H1 (cell line): ENCODE measurements at regions not wholly inside any gene's neighbourhood (a gene's known extent, or its start where the extent isn't known, plus 50 kb on each side); places are given as distances from the start of the nearest gene placed in this dataset.

ENCODE experiments used
- CTCF ChIA-PET: fragments of 300-600 bp; sonication (Branson Sonifier 250); formaldehyde crosslinking; loops from one replicate; lab custom pipeline; 2021; ENCODE audit not compliant: partially characterized antibody; lab: Charles Lee
- POLR2A ChIA-PET: fragments of 300-600 bp; sonication (Branson Sonifier 250); formaldehyde crosslinking; loops from one replicate; lab custom pipeline; 2021; ENCODE audit warnings: inconsistent platforms; ENCODE audit not compliant: partially characterized antibody; lab: Charles Lee
- DNase-seq, 2 experiments: peaks; one replicate each; pipeline versions ENCODE4 v3.0.0 to v3.0.0-alpha.2; 2010 to 2022; ENCODE audit warnings: low spot score in 2 of 2, low read depth in 1 of 2, mixed read lengths in 1 of 2
- FAIRE-seq: peaks from 2 replicates; lab custom pipeline; 2011; peaks lifted over from hg19 to GRCh38; lab: Jason Lieb, UNC
- H2AFZ ChIP-seq: 2 replicates; pipeline ENCODE4 v1.8.1; 2012; ENCODE audit warnings: low read length, inconsistent platforms
- H2AK5ac ChIP-seq: 2 replicates; pipeline ENCODE4 v1.6.1; 2013; ENCODE audit warnings: low read depth, low read length
- H2BK120ac ChIP-seq: replicated peaks from 2 replicates; pipeline ENCODE3; 2013; ENCODE audit warnings: low read depth, low read length, inconsistent platforms
- H2BK12ac ChIP-seq: 2 replicates; pipeline ENCODE4 v1.6.1; 2013; ENCODE audit warnings: low read depth, low read length
- H2BK15ac ChIP-seq: 2 replicates; pipeline ENCODE4 v1.6.1; 2013; ENCODE audit warnings: low read length
- H2BK20ac ChIP-seq: 2 replicates; pipeline ENCODE4 v1.6.1; 2013; ENCODE audit warnings: low read length
- H2BK5ac ChIP-seq: 2 replicates; pipeline ENCODE4 v1.6.1; 2013; ENCODE audit warnings: low read depth, low read length
- H3K14ac ChIP-seq: 2 replicates; pipeline ENCODE4 v1.6.1; 2013; ENCODE audit warnings: inconsistent platforms; ENCODE audit not compliant: insufficient read length
- H3K18ac ChIP-seq: 2 replicates; pipeline ENCODE4 v1.6.1; 2013; ENCODE audit warnings: low read length; ENCODE audit errors: extremely low read depth
- H3K23ac ChIP-seq: 2 replicates; pipeline ENCODE4 v1.6.1; 2013; ENCODE audit warnings: inconsistent platforms; ENCODE audit not compliant: insufficient read length
- H3K23me2 ChIP-seq: 2 replicates; pipeline ENCODE4 v1.6.1; 2013; ENCODE audit warnings: low read depth, low read length
- H3K27ac ChIP-seq: 2 replicates; pipeline ENCODE4 v1.6.1; 2011; ENCODE audit warnings: low read depth, low read length, inconsistent platforms
- H3K27me3 ChIP-seq, 4 experiments: replicated peaks in 1 of 4; 1 replicate in 1 of 4; 2 replicates in 3 of 4; pipeline versions ENCODE4 v1.6.1 to v1.8.1; 2011 to 2013; ENCODE audit warnings: low read length in 3 of 4, mild to moderate bottlenecking in 3 of 4, inconsistent platforms in 2 of 4, mixed read lengths in 2 of 4, moderate library complexity in 1 of 4; ENCODE audit not compliant: control insufficient read depth in 3 of 4, insufficient read depth in 3 of 4; ENCODE audit errors: extremely low read depth in 1 of 4
- H3K36me3 ChIP-seq, 4 experiments: 2 replicates each; pipeline versions ENCODE4 v1.6.1 to v1.8.1; 2011 to 2013; ENCODE audit warnings: mild to moderate bottlenecking in 4 of 4, low read length in 3 of 4, moderate library complexity in 2 of 4, control low read depth in 1 of 4, inconsistent platforms in 1 of 4; ENCODE audit not compliant: insufficient read depth in 4 of 4, control insufficient read depth in 2 of 4
- H3K4ac ChIP-seq: replicated peaks from 2 replicates; pipeline ENCODE3; 2013; ENCODE audit warnings: low read length, low read depth, mixed read lengths, inconsistent platforms; ENCODE audit not compliant: insufficient read length
- H3K4me1 ChIP-seq, 4 experiments: replicated peaks in 1 of 4; 1 replicate in 1 of 4; 2 replicates in 3 of 4; pipeline versions ENCODE4 v1.6.1 to v1.8.1; 2011 to 2013; ENCODE audit warnings: low read length in 3 of 4, inconsistent platforms in 2 of 4, mixed read lengths in 1 of 4; ENCODE audit not compliant: insufficient read depth in 4 of 4, control insufficient read depth in 3 of 4
- H3K4me2 ChIP-seq, 2 experiments: 2 replicates each; pipeline versions ENCODE4 v1.6.1 to v1.8.1; 2011 to 2013; ENCODE audit warnings: low read depth in 2 of 2, low read length in 2 of 2, control low read depth in 1 of 2, inconsistent platforms in 1 of 2, mild to moderate bottlenecking in 1 of 2; ENCODE audit not compliant: insufficient read depth in 1 of 2
- H3K4me3 ChIP-seq, 4 experiments: fragments of 200-600, 300-600 bp in 1 of 4; sonication (generic), shearing (Covaris generic), sonication (Bioruptor Twin) in 1 of 4; 2 replicates each; pipeline versions ENCODE4 v1.5.1 to v1.8.1; 2011 to 2016; ENCODE audit warnings: low read length in 4 of 4, low read depth in 3 of 4, control low read depth in 2 of 4, inconsistent platforms in 2 of 4, mild to moderate bottlenecking in 2 of 4, mixed read lengths in 1 of 4, moderate library complexity in 1 of 4; ENCODE audit not compliant: insufficient read depth in 2 of 4; ENCODE audit errors: extremely low read depth in 1 of 4
- H3K56ac ChIP-seq: replicated peaks from 2 replicates; pipeline ENCODE3; 2013; ENCODE audit warnings: low read depth, mild to moderate bottlenecking, mixed read lengths, low read length, inconsistent platforms; ENCODE audit not compliant: insufficient read length
- H3K79me1 ChIP-seq: 2 replicates; pipeline ENCODE4 v1.6.1; 2013; ENCODE audit warnings: low read depth, low read length, control low read depth
- H3K79me2 ChIP-seq, 2 experiments: 2 replicates each; pipeline versions ENCODE4 v1.6.1 to v1.8.1; 2012 to 2013; ENCODE audit warnings: low read length in 2 of 2, mild to moderate bottlenecking in 2 of 2, inconsistent platforms in 1 of 2; ENCODE audit not compliant: insufficient read depth in 2 of 2, control insufficient read depth in 1 of 2
- H3K9ac ChIP-seq, 4 experiments: replicated peaks in 1 of 4; 1 replicate in 1 of 4; 2 replicates in 3 of 4; pipeline versions ENCODE4 v1.6.1 to v1.8.1; 2011 to 2013; ENCODE audit warnings: low read depth in 3 of 4, low read length in 3 of 4, control low read depth in 2 of 4, mild to moderate bottlenecking in 2 of 4, moderate library complexity in 2 of 4, inconsistent platforms in 1 of 4; ENCODE audit errors: extremely low read depth in 1 of 4
- H3K9me3 ChIP-seq, 2 experiments: 2 replicates each; pipeline versions ENCODE4 v1.6.1 to v1.8.1; 2012 to 2013; ENCODE audit warnings: mild to moderate bottlenecking in 2 of 2, moderate library complexity in 2 of 2, control low read depth in 1 of 2, inconsistent platforms in 1 of 2, low read depth in 1 of 2, low read length in 1 of 2, mixed read lengths in 1 of 2; ENCODE audit not compliant: insufficient read depth in 2 of 2
- H4K20me1 ChIP-seq, 2 experiments: replicated peaks in 1 of 2; 2 replicates each; pipeline versions ENCODE3 to v1.8.1; 2011 to 2013; ENCODE audit warnings: inconsistent platforms in 2 of 2, low read length in 2 of 2, mild to moderate bottlenecking in 1 of 2; ENCODE audit not compliant: insufficient read depth in 2 of 2, control insufficient read depth in 1 of 2
- H4K5ac ChIP-seq: 2 replicates; pipeline ENCODE4 v1.6.1; 2013; ENCODE audit warnings: low read length, low read depth, mixed read lengths, inconsistent platforms; ENCODE audit not compliant: insufficient read length
- H4K8ac ChIP-seq: 2 replicates; pipeline ENCODE4 v1.8.0; 2013; ENCODE audit warnings: mild to moderate bottlenecking, moderate library complexity, low read length, inconsistent platforms; ENCODE audit not compliant: insufficient read depth; ENCODE audit errors: extremely low read depth
- H4K91ac ChIP-seq: replicated peaks from 2 replicates; pipeline ENCODE3; 2013; ENCODE audit warnings: low read length, mixed read lengths, inconsistent platforms; ENCODE audit not compliant: insufficient read length
- ASH2L ChIP-seq: fragments of 200-600, 300-600 bp; sonication (generic); IDR thresholded peaks from one replicate; pipeline ENCODE4 v1.7.1; 2017; ENCODE audit warnings: low read length
- CREB1 ChIP-seq: IDR thresholded peaks from 2 replicates; pipeline ENCODE4 v1.6.1; 2012; ENCODE audit warnings: inconsistent platforms
- GABPA ChIP-seq: IDR thresholded peaks from 2 replicates; pipeline ENCODE4 v1.6.1; 2011; ENCODE audit warnings: mild to moderate bottlenecking, low read length, moderate library complexity, borderline replicate concordance; ENCODE audit not compliant: insufficient read depth
- RAD21 ChIP-seq, 2 experiments: IDR thresholded peaks in 1 of 2; conservative IDR thresholded peaks in 1 of 2; 2 replicates each; pipeline ENCODE4 v1.6.1; 2011; ENCODE audit warnings: low read depth in 2 of 2, low read length in 2 of 2, improper control_type of control experiment in 1 of 2, inconsistent platforms in 1 of 2, mild to moderate bottlenecking in 1 of 2, moderate library complexity in 1 of 2
- SP1 ChIP-seq: IDR thresholded peaks from 2 replicates; pipeline ENCODE4 v1.6.1; 2011; ENCODE audit warnings: low read depth, low read length
- WGBS, 2 experiments: shearing (Covaris generic) in 1 of 2; methylation state at CpG; one replicate each; pipeline versions ENCODE4 v1.1.6 to v1.1.7; 2013 to 2015; ENCODE audit warnings: low lambda C conversion rate in 2 of 2, mixed read lengths in 2 of 2, inconsistent platforms in 1 of 2, low coverage in 1 of 2, missing lambda C conversion rate in 1 of 2; ENCODE audit not compliant: insufficient replicate concordance in 2 of 2, insufficient coverage in 1 of 2, insufficient read length in 1 of 2; ENCODE audit errors: extremely low coverage in 1 of 2, missing lambda C conversion rate in 1 of 2; 5-methylcytosine and 5-hydroxymethylcytosine counted together
- TF ChIP-seq, protein P1 (sequence below), 3 experiments: IDR thresholded peaks; 1 replicate in 2 of 3; 2 replicates in 1 of 3; pipeline versions ENCODE4 v1.5.1 to v1.6.1; 2011; ENCODE audit warnings: low read length in 3 of 3, mild to moderate bottlenecking in 3 of 3, inconsistent platforms in 2 of 3, low read depth in 1 of 3, moderate library complexity in 1 of 3; ENCODE audit not compliant: insufficient read depth in 1 of 3; ENCODE audit errors: control extremely low read depth in 1 of 3

DNA sequence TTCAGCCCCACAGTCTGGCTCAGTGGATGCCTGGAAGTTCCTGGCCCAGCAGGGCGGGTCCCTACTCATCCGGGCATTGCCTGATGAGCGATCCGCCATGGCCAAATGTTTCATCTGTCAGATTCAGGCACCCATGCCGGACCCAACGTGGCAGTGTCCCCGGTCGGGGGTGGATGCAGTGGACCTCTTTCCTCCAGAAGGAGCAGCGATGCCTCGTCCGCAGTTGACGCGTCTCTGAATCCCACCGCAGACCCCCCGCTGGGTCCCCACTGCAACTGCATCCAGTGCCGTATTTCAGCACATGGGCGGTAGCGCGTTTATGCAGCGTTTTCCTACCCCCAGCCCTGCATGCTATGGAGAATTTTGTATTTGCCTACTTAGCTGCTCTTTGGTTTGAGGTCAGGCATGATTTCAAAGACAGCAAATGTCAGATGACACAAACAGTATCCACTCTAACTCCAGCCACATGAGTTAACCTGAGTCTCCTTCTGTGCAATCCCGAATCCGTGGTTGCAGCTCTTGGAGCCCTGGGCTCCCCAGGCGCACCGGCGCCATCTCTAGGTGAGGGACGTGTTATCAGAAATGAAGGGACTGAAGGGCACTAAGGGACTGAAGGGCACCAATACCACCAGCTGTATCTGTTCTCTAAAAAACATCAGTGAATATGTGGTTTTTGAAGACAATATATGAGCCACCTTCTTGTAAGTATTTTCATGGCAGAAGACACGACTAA lies 72.6 kb upstream of the THBS2 start:
- Histone ChIP-seq H3K9ac (no peak overlapping the region), H3K36me3 (no peaks in the 10 kb centered on the region), H4K8ac (no peak overlapping the region), H3K4ac (no peak overlapping the region), H3K23me2 (no peaks in the 10 kb centered on the region), H2BK120ac (no peak overlapping the region), H3K18ac (no peak overlapping the region), H2BK15ac (no peak overlapping the region), H2BK12ac (no peak overlapping the region), H3K4me3 (no peak overlapping the region), H4K5ac (no peak overlapping the region), H3K79me2 (no peaks in the 10 kb centered on the region), H2AK5ac (no peak overlapping the region), H3K79me1 (no peaks in the 10 kb centered on the region), H3K14ac (no peak overlapping the region), H4K20me1 (no peaks in the 10 kb centered on the region), H2AFZ (no peak overlapping the region), H2BK5ac (no peak overlapping the region), H3K27me3 (no peaks in the 10 kb centered on the region), H3K56ac (no peak overlapping the region), H3K9me3 (no peaks in the 10 kb centered on the region), H2BK20ac (no peak overlapping the region), H3K23ac (no peak overlapping the region), H4K91ac (no peak overlapping the region), H3K27ac (no peak overlapping the region), H3K4me2 (no peak overlapping the region), H3K4me1 (no peaks in the 10 kb centered on the region; a peak in 1 of 7 replicates)
- FAIRE-seq = peak; percentile 83
- CTCF ChIA-PET = interaction anchor here (0.6 to 3.3 kb wide), 6 partner anchors 10 to 553 kb away, joined by 3 to 14 read pairs (median 4); no protein-coding TSS in a partner anchor
- peak; percentile 23 to 72 for DNase-seq
- WGBS, 2 experiments = 77% methylated on average over 27 of the region's 27 CpGs; no CpG with 5 or more reads in 1 of the 2 experiments
- TF ChIP-seq ASH2L = no peak
- no peak for TF ChIP-seq CREB1
- TF ChIP-seq GABPA = 0 out of 2 replicates have a peak, but pooled peaks have one; percentile 5
- TF ChIP-seq, protein P1, sequence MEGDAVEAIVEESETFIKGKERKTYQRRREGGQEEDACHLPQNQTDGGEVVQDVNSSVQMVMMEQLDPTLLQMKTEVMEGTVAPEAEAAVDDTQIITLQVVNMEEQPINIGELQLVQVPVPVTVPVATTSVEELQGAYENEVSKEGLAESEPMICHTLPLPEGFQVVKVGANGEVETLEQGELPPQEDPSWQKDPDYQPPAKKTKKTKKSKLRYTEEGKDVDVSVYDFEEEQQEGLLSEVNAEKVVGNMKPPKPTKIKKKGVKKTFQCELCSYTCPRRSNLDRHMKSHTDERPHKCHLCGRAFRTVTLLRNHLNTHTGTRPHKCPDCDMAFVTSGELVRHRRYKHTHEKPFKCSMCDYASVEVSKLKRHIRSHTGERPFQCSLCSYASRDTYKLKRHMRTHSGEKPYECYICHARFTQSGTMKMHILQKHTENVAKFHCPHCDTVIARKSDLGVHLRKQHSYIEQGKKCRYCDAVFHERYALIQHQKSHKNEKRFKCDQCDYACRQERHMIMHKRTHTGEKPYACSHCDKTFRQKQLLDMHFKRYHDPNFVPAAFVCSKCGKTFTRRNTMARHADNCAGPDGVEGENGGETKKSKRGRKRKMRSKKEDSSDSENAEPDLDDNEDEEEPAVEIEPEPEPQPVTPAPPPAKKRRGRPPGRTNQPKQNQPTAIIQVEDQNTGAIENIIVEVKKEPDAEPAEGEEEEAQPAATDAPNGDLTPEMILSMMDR (IDR thresholded peaks at IDR 0.05; ENCODE audit: control extremely low read depth in 1 of 3, insufficient read depth in 1 of 3, low read depth in 1 of 3, low read length in 3 of 3) = peak; percentile 74 to 81 (median 79)
- peak; percentile 89 to 91 for TF ChIP-seq RAD21 (IDR thresholded peaks at IDR 0.05 in 1 of 2, conservative IDR thresholded peaks at IDR 0.05 in 1 of 2; ENCODE audit: low read depth in 2 of 2, low read length in 2 of 2)
- no peak for TF ChIP-seq SP1
- POLR2A ChIA-PET = no interaction called here
